Body of pancreas (tissue), 4 donors: ENCODE measurements at regions not wholly inside any gene's neighbourhood (a gene's known extent, or its start where the extent isn't known, plus 50 kb on each side); places are given as distances from the start of the nearest gene placed in this dataset.

Experiments
- CTCF ChIP-seq, 7 experiments: fragments of 450-650 bp in 4 of 7; fragments of 200-600 bp in 3 of 7; sonication (generic) in 3 of 7; IDR thresholded peaks; one replicate each; pipeline ENCODE4 v1.5.1; 2016 to 2019; ENCODE audit warnings: antibody characterized with exemption in 7 of 7
- POLR2A ChIP-seq, 3 donors: fragments of 450-650 bp; IDR thresholded peaks; one replicate each; pipeline ENCODE4 v1.6.1; 2016; ENCODE audit warnings: antibody characterized with exemption in 3 of 3, mild to moderate bottlenecking in 2 of 3

GRCh38 chr10:55274367-55274766 lies 473.3 kb upstream of the PCDH15 start:
- TF ChIP-seq CTCF (IDR thresholded peaks at IDR 0.05), result no peak
- TF ChIP-seq POLR2A (IDR thresholded peaks at IDR 0.05), result no peak
